ENCODE measurements at regions not wholly inside any gene's neighbourhood (a gene's known extent, or its start where the extent isn't known, plus 50 kb on each side); places are given as distances from the start of the nearest gene placed in this dataset.

GRCh38 chr7:81066797-81067196 lies 147.9 kb upstream of the SEMA3C start:
- TF ChIP-seq EZH2 (IDR thresholded peaks at IDR 0.05; ENCODE audit: insufficient read depth, poor library complexity, severe bottlenecking) = no peak
- no peak for TF ChIP-seq EZH2phosphoT487 (IDR thresholded peaks at IDR 0.05; ENCODE audit: insufficient read depth, low read depth)
